ENCODE measurements at regions not wholly inside any gene's neighbourhood (a gene's known extent, or its start where the extent isn't known, plus 50 kb on each side); places are given as distances from the start of the nearest gene placed in this dataset.
A peak's percentile ranks its signal among the peaks of the same experiment; 100 is the strongest.
"Not testable (repeated sequence)": the region's sequence is repeated elsewhere in the genome, so short reads cannot be mapped to it uniquely, and the experiment has no call there.

DNA sequence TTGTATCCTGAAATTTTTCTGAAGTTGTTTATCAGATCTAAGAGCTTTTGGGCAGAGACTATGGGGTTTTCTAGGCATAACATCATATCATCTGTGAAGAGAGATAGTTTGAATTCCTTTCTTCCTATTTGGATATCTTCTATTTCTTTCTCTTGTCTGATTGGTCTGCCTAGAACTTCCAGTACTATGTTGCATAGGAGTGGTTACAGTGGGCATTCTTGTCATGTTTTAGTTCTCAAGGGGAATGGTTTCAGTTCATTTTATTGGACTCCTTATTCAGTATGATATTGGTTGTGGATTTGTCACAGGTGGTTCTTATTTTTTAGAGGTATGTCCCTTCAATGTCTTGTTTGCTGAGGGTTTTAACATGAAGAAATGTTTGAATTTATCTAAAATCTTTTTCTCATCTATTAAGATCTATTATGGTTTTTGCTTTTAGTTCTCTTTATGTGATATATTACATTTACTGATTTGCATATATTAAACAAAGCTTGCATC, 286.6 kb upstream of the C1QTNF3 start:
- not testable (repeated sequence) for DNase-seq

DNA sequence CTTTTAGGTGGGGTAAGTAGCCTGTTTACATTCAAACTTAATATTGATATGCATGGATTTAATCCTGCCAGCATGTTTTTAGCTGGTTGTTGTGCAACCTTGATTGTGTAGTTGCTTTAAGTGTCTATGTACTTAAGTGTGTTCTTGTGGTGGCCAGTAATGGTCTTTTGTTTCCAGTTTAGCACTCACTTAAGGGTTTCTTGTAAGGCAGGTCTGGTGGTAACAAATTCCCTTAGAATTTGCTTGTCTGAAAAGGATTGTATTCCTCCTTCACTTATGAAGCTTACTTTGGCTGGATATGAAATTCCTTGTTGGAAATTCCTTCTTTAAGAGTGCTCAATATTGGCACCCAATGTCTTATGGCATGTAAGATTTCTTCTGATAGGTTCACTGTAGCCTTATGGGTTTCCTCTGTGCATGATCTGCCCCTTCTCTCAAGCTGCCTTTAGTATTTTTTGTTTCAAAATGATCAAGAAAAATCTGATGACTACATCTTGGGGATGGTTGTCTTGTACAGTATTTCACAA, 289.0 kb upstream of the C1QTNF3 start:
- not testable (repeated sequence) for DNase-seq

DNA sequence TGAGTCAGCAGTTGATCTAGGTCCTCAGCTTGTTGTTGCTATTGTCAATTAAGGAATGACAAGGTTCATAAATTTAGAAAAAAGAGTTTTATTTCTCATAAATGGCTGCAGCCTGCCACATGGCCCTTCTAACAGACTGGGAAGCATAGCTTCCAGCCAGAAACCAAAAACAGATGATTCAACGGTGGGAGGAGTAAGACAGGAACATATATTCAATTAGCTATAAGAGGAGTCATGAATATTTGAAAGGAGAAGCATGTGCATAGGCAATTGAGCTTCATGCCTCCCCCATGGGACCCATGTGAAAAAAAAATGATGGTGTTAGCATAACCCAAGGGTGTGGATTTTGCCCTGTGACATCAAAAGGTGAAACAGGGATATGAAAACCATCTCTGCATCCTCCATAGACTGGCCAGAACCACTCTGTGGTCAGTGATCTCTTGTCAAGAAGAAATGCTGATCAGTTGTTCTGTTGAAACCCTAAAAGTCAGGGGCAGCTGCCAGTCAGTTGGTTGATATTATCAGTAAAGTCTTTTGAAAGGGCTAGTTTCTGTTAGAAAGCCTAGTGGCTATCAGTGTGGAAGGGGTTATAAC, 296.5 kb upstream of the C1QTNF3 start:
- not testable (repeated sequence) for DNase-seq

- not testable (repeated sequence) for DNase-seq
Measured at GRCh38 chr5:34354440-34354839, 301.7 kb upstream of the RAI14 start.

DNA sequence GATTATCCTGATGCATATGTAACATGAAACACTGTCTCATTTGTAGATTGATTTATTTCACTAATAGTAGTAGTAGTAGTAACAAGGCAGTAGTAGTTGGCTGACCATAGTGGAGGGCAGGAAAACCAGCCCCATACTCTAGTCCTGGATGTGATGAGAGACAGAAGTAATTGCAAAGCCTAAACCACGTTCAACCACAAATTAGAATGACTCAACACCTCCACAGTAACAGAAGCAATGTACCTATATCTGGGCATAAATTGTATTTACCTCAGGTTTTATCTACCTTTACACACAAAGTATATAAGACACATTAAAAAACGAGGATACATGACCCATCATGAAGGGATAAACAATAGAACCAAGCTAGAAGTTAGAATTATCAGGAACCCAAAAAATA, 284.7 kb upstream of the RAI14 start:
- DNase-seq = not testable (repeated sequence)

- not testable (repeated sequence) for DNase-seq
Measured at GRCh38 chr5:34371817-34372216, 284.3 kb upstream of the RAI14 start.

GRCh38 chr5:34372739-34373138, 283.4 kb upstream of the RAI14 start:
- not testable (repeated sequence) for DNase-seq

- DNase-seq = not testable (repeated sequence)
Measured at GRCh38 chr5:34377651-34378050, 278.5 kb upstream of the RAI14 start.

GRCh38 chr5:34378498-34378897, 277.6 kb upstream of the RAI14 start:
- not testable (repeated sequence) for DNase-seq

- peak; percentile 31 for DNase-seq
Measured at GRCh38 chr5:34388754-34389153, 267.4 kb upstream of the RAI14 start.

DNA sequence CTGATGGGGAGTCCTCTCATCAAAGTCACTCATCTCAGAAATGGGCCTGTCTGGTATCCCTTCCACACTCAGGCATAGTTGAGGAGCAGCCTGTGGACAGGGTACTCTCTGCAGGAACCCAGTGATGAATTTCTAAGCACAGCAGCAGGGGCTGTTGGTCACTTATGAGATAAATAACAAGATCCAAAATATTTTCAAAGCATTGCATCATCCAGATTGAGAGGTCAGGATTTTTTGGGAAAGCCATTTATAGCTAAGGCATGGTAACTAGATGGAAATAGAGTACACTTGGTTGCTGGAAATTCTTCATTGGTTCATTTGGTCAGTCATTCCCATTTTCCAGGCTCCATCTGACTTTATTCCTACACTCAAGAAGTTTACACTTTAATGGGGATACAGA, 246.8 kb upstream of the RAI14 start:
- no peak for DNase-seq

DNA sequence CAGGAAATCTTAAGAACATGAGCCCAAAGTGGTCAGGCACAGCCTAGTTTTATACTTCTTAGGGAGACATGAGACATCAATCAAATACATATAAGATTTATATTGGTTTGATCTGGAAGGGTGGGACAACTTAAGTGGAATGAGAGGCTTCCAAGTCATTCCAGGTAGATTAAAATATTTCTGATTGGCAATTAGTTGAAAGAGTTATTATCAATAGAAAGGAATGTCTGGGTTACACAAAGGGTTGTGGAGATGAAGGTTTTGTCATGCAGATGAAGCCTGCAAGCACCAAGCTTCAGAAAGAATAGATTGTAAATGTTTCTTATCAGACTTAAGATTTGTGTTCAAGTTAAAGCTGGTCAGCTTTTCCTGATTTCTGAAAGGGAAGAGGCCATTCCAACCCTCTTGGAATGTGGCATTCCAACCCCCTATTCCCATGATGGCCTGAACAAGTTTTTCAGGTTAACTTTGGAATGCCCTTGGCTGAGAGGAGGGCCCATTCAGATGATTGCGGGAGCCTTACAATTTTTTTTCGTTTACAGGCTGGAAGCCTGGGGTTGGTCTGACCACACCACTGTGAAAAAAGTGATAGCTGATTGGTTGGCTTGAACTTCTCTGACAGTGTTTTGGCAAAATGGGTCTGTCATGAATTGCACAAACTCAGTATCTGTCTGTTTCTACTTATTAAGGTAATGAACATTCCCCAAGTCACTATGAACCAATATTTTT, 245.6 kb upstream of the RAI14 start:
- peak; percentile 24 for DNase-seq

DNA sequence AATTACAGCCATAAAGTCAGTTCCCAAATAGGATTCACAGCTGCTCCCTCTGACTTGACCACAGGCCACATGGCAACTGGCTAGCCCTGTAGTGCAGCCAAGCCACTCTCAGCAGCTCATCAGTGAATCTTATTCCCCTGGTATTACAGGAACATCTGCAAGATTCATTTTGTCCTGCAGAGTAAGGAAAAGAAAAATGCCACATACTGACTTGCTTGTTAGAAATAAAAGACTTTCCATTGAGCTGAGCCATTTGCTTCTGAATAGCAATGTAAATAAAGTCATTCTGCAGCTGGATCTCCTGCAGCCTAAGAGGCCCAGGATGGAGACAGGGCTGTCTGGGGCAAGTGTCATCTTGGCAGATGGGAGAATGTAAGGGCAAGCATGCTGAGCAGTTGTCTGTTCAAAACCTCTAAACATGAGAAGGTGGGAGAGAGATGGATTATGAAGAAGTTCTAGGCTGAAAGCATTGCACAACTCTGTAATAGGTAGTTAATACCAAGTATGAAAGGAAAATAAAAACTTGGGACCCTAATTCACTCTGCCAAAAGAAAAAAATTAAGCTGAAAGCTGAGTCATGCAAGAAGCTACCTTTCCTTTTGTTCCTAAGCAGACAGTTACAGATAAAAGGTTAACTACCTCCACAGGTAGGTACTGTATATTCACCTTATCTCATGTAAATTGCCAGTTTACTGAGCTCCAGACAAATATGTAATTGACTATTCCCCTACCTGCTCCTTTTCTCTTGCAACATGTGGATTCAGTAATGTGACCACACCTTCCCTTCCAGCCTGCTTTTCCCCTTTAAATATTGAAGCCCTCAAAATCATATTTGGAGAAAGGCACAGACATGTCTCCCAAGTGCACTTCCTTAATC, 244.4 kb upstream of the RAI14 start:
- peak; percentile 83 for DNase-seq

DNA sequence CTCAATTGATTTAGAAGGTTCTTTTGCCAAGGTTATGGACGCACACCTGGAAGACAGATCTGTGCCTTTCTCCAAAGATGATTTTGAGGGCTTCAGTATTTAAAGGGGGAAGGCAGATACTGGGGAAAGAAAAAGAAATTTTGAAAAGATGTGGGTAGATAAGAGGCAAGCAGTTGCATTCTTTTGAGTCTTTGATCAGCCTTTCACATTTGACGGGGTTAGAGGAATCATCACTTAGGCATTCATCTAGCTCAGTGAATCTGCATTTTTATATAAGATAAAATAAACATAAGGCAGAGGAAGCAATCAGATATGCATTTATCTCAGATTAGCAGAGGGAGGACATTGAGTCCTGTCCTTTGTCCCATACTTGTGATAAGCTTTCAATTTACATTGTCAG, 243.4 kb upstream of the RAI14 start:
- DNase-seq = no peak

DNA sequence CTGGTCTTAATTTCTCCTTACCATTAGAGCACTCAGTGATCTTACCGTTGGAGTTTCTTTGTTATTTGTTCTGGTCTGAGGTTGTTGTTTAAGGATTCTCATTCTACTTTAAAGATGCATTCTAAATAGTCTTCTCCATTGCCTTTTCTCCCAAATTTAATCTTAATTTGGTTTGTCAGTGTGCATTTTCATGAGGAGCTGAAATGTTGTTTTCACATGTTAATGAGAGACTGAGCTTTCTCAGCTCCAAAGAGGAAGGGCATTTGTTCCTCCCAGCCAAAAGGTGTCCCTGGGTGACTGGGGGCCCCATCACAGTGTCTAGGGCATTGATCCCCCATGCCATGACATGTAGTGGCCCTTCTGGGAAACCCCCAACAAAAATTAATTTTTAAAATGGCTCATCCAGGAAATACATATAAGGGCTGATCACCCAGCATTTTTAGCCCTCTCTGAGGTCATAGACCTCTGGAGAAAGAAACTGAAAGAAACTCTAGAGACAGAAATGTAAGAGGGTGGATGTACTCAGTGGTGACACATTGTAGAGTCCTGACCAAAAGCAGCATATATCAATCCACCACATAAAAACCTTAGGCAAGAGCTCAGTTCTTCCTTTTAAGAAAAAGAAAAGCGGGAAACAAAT, 240.4 kb upstream of the RAI14 start:
- DNase-seq = no peak

GRCh38 chr5:34416501-34417008, 239.6 kb upstream of the RAI14 start:
- no peak for DNase-seq

DNA sequence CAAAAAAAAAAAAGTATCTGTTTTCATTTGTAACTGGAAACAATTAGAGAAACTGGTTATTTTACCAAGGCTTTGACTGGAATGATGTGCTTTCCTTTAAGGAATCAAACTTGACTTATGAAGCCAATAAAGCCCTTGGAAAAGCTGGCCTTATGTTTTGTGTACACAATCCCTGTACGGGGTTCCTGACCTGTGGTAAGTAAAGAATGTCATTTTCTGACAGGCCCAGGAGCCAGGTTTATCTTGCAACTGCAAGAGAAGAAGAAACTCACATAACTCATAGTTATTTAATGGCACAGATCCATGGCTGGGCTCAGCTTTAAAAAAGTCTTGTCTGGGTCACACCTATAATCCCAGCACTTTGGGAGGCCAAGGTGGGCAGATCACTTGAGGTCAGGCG, 235.9 kb upstream of the RAI14 start:
- not testable (repeated sequence) for DNase-seq

- no peak for DNase-seq
Measured at GRCh38 chr5:34436761-34437501, 219.2 kb upstream of the RAI14 start.

DNA sequence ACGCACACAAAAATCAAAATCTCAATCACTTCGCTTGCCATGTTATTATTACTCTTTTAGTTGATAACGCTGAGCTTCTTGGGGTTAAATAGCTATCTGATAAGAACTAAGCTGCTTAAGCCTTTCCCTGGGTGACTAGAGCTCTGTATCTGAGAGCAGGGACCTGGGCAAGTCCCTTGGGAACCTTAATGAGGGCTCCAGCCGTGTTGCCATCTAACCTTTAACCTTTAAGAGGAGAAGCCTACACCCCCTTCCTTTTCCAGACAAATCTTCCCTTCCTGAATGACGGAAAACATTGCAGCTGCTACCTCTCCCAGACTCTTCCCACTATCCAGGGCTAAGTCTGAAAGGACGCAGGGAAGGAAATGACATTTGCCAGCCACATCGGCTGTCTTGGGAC, 216.5 kb upstream of the RAI14 start:
- DNase-seq = no peak

DNA sequence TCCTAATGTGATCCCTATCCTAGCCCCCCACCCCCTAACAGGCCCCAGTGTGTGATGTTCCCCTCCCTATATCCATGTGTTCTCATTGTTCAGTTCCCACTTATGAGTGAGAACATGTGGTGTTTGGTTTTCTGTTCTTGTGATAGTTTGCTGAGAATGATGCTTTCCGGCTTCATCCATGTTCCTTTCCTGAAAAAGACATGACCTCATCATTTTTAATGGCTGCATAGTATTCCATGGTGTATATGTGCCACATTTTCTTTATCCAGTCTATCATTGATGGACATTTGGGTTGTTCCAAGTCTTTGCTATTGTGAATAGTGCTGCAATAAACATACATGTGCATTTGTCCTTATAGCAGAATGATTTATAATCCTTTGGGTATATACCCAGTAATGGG, 214.4 kb upstream of the RAI14 start:
- DNase-seq = not testable (repeated sequence)

DNA sequence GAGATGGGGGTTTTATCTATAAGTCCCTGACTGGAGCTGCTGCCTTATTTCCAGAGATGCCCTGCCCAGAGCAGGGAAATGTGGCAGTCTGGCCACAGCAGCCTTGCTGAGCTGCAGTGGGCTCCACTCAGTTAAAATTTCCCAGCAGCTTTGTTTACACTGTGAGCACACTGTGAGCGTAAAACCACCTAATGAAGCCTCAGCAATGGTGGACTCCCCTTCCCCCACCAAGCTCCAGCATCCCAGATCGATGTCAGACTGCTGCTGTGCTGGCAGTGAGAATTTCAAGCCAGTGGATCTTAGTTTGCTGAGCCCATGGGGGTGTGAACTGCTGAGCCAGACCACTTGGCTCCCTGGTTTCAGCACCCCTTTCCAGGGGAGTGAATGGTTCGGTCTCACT, 208.7 kb upstream of the RAI14 start:
- no peak for DNase-seq

DNA sequence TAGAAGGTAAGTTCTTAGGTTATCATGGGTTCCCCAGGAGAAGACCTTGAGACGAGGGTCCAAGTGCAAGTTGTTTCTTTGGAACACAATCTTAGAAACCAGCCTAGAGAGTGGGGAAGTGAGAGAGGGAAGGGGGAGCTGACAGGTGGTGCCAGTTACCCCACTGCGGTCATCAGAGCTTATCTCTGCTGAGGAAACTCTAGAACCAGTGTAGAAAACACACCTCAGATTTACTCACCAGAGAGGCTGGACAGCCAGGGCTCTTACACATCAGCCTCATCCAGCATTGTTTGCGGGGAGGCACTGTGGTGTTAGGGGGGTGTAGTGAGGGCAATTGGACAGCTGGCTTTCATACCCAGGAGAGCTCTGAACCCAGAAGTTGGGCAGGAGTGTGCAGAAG, 206.5 kb upstream of the RAI14 start:
- no peak for DNase-seq

Data from femur (tissue), 1 donor.